H9 (cell line): ENCODE measurements at regions not wholly inside any gene's neighbourhood (a gene's known extent, or its start where the extent isn't known, plus 50 kb on each side); places are given as distances from the start of the nearest gene placed in this dataset.
A peak's percentile ranks its signal among the peaks of the same experiment; 100 is the strongest.

Experiments used
- DNase-seq: peaks from one replicate; pipeline ENCODE4 v3.0.0-alpha.2; 2017
- H2AFZ ChIP-seq: one replicate; pipeline ENCODE4 v1.6.1; 2013; ENCODE audit warnings: mild to moderate bottlenecking, low read length, control low read depth, moderate library complexity
- H2AK5ac ChIP-seq: 2 replicates; pipeline ENCODE4 v1.6.1; 2013; ENCODE audit warnings: low read length, control low read depth, mixed read lengths; ENCODE audit not compliant: insufficient read length
- H2BK120ac ChIP-seq: one replicate; pipeline ENCODE4 v1.6.1; 2013; ENCODE audit warnings: low read depth, mild to moderate bottlenecking, low read length, control low read depth, inconsistent platforms; ENCODE audit not compliant: poor library complexity, severe bottlenecking
- H2BK12ac ChIP-seq: 2 replicates; pipeline ENCODE4 v1.6.1; 2013; ENCODE audit warnings: low read length, control low read depth, mixed read lengths, low read depth; ENCODE audit not compliant: insufficient read length
- H2BK15ac ChIP-seq: 2 replicates; pipeline ENCODE4 v1.6.1; 2013; ENCODE audit warnings: low read depth, low read length, control low read depth
- H2BK20ac ChIP-seq: one replicate; pipeline ENCODE4 v1.6.1; 2013; ENCODE audit warnings: low read depth, mild to moderate bottlenecking, low read length, control low read depth, inconsistent platforms; ENCODE audit not compliant: poor library complexity, severe bottlenecking
- H2BK5ac ChIP-seq: 2 replicates; pipeline ENCODE4 v1.6.1; 2013; ENCODE audit warnings: low read length, control low read depth, mixed read lengths; ENCODE audit not compliant: insufficient read length
- H3K14ac ChIP-seq: 2 replicates; pipeline ENCODE4 v1.6.1; 2013; ENCODE audit warnings: low read length, control low read depth; ENCODE audit not compliant: insufficient read depth
- H3K18ac ChIP-seq: 2 replicates; pipeline ENCODE4 v1.6.1; 2013; ENCODE audit warnings: low read depth, mild to moderate bottlenecking, mixed read lengths, low read length, control low read depth; ENCODE audit not compliant: insufficient read length
- H3K23ac ChIP-seq: 2 replicates; pipeline ENCODE4 v1.6.1; 2013; ENCODE audit warnings: low read length, control low read depth, mixed read lengths, low read depth; ENCODE audit not compliant: insufficient read length
- H3K23me2 ChIP-seq: 2 replicates; pipeline ENCODE4 v1.6.1; 2013; ENCODE audit warnings: low read depth, mild to moderate bottlenecking, mixed read lengths, low read length, control low read depth; ENCODE audit not compliant: insufficient read length, poor library complexity, severe bottlenecking
- H3K27ac ChIP-seq: 2 replicates; pipeline ENCODE4 v1.5.1; 2013; ENCODE audit warnings: low read length, control low read depth, mixed read lengths, low read depth; ENCODE audit not compliant: insufficient read length
- H3K27me3 ChIP-seq: 2 replicates; pipeline ENCODE4 v1.6.1; 2013; ENCODE audit warnings: low read length, control low read depth, inconsistent platforms; ENCODE audit not compliant: insufficient read depth
- H3K4ac ChIP-seq: 2 replicates; pipeline ENCODE4 v1.6.1; 2013; ENCODE audit warnings: low read depth, mild to moderate bottlenecking, control low read depth, inconsistent platforms, low read length, moderate library complexity
- H3K4me1 ChIP-seq: 2 replicates; pipeline ENCODE4 v1.6.1; 2013; ENCODE audit warnings: low read length, control low read depth, inconsistent platforms; ENCODE audit not compliant: insufficient read depth
- H3K4me2 ChIP-seq: 2 replicates; pipeline ENCODE4 v1.6.1; 2013; ENCODE audit warnings: low read length, control low read depth, mixed read lengths; ENCODE audit not compliant: insufficient read length, insufficient read depth
- H3K56ac ChIP-seq: 2 replicates; pipeline ENCODE4 v1.6.1; 2013; ENCODE audit warnings: low read depth, mild to moderate bottlenecking, mixed read lengths, low read length, control low read depth; ENCODE audit not compliant: insufficient read length
- H3K79me1 ChIP-seq: 2 replicates; pipeline ENCODE4 v1.6.1; 2013; ENCODE audit warnings: low read depth, mild to moderate bottlenecking, moderate library complexity, low read length, control low read depth, inconsistent platforms; ENCODE audit not compliant: insufficient read depth, poor library complexity, severe bottlenecking
- H3K79me2 ChIP-seq: 2 replicates; pipeline ENCODE4 v1.6.1; 2013; ENCODE audit warnings: low read length, control low read depth, inconsistent platforms; ENCODE audit not compliant: insufficient read depth
- H3K9ac ChIP-seq: 2 replicates; pipeline ENCODE4 v1.6.1; 2013; ENCODE audit warnings: low read length, control low read depth, mixed read lengths; ENCODE audit not compliant: insufficient read length; ENCODE audit errors: extremely low read depth
- H3K9me3 ChIP-seq: one replicate; pipeline ENCODE4 v1.6.1; 2013; ENCODE audit warnings: low read depth, low read length, inconsistent platforms; ENCODE audit not compliant: control insufficient read depth
- H3T11ph ChIP-seq: one replicate; pipeline ENCODE4 v1.6.1; 2013; ENCODE audit warnings: mild to moderate bottlenecking, low read length, control low read depth, inconsistent platforms
- H4K20me1 ChIP-seq: one replicate; pipeline ENCODE4 v1.6.1; 2013; ENCODE audit not compliant: control insufficient read depth, insufficient read length, insufficient read depth
- H4K5ac ChIP-seq: 2 replicates; pipeline ENCODE4 v1.6.1; 2013; ENCODE audit warnings: low read depth, mild to moderate bottlenecking, mixed read lengths, low read length, control low read depth; ENCODE audit not compliant: insufficient read length
- H4K8ac ChIP-seq: replicated peaks from 2 replicates; pipeline ENCODE4 v1.6.1; 2013; ENCODE audit warnings: low read length, control low read depth, mixed read lengths, low read depth; ENCODE audit not compliant: insufficient read length
- H4K91ac ChIP-seq: 2 replicates; pipeline ENCODE4 v1.6.1; 2013; ENCODE audit warnings: low read depth, mild to moderate bottlenecking, moderate library complexity, mixed read lengths, low read length, control low read depth; ENCODE audit not compliant: insufficient read length
- H3K27ac Mint-ChIP-seq, 3 experiments: 2 replicates in 2 of 3; 3 replicates in 1 of 3; pipeline ENCODE4 v1.8.0; 2020 to 2021; ENCODE audit warnings: mixed read lengths in 3 of 3, mild to moderate bottlenecking in 1 of 3, moderate library complexity in 1 of 3
- H3K27me3 Mint-ChIP-seq: 2 replicates; pipeline ENCODE4 v1.8.0; 2021; ENCODE audit warnings: low read depth, mild to moderate bottlenecking, moderate library complexity, mixed read lengths
- H3K36me3 Mint-ChIP-seq, 3 experiments: 2 replicates in 2 of 3; 3 replicates in 1 of 3; pipeline ENCODE4 v1.8.0; 2020 to 2021; ENCODE audit warnings: low read depth in 3 of 3, mixed read lengths in 3 of 3; ENCODE audit not compliant: insufficient read depth in 1 of 3
- H3K4me1 Mint-ChIP-seq, 2 experiments: 2 replicates each; pipeline ENCODE4 v1.8.0; 2020; ENCODE audit warnings: mixed read lengths in 2 of 2
- H3K4me3 Mint-ChIP-seq, 2 experiments: 2 replicates in 1 of 2; 3 replicates in 1 of 2; pipeline ENCODE4 v1.8.0; 2020 to 2021; ENCODE audit warnings: mild to moderate bottlenecking in 2 of 2, mixed read lengths in 2 of 2, moderate library complexity in 1 of 2
- H3K9me3 Mint-ChIP-seq, 2 experiments: 2 replicates in 1 of 2; 3 replicates in 1 of 2; pipeline ENCODE4 v1.8.0; 2020; ENCODE audit warnings: mild to moderate bottlenecking in 2 of 2, mixed read lengths in 2 of 2, moderate library complexity in 1 of 2
- TF ChIP-seq, protein P1 (sequence below): fragments of 200-600 bp; sonication (generic); conservative IDR thresholded peaks from 3 replicates; pipeline ENCODE4 v1.8.0; 2021; ENCODE audit warnings: antibody characterized with exemption, mild to moderate bottlenecking

DNA sequence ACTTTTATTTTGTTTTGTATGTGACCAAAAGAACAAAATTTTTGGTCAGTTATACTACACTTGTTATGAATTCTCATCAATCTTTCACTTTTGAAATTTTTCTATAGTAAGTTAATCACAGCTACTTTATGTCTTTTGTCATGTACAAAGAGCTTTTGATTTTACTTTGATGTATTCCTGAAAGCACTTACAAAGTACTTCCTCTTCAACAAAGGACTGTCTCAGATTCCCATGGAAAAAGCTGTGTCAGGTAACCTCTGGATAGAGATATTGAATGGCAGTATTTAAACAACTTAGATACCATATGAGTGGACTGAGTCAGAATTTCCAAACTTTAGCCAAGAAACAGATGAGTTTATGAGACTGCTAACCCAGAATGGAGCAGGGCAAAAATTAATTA is 689.3 kb upstream of the ATXN8OS start:
- no peak overlapping the region for H2BK5ac ChIP-seq
- no peaks in the 10 kb centered on the region for H3K9me3 Mint-ChIP-seq
- H3T11ph ChIP-seq: no peak overlapping the region
- no peaks in the 10 kb centered on the region for H3K27me3 ChIP-seq
- peaks cover 14% of the 10 kb centered on the region in 2 experiments for H3K4me1 Mint-ChIP-seq
- peaks cover 0 to 3% (median 0%) of the 10 kb centered on the region in 3 experiments; a peak in 1 of 7 replicates for H3K36me3 Mint-ChIP-seq
- no peak overlapping the region for H4K5ac ChIP-seq
- no peak overlapping the region for H3K4me2 ChIP-seq
- H3K23me2 ChIP-seq: no peaks in the 10 kb centered on the region
- peaks cover 4% of the 10 kb centered on the region; the same call in 1 of the 2 replicates for H3K4me1 ChIP-seq
- no peak overlapping the region for H3K4me3 Mint-ChIP-seq
- H3K18ac ChIP-seq: no peak overlapping the region
- H2BK120ac ChIP-seq: no peak overlapping the region
- H3K14ac ChIP-seq: no peak overlapping the region
- TF ChIP-seq, protein P1, sequence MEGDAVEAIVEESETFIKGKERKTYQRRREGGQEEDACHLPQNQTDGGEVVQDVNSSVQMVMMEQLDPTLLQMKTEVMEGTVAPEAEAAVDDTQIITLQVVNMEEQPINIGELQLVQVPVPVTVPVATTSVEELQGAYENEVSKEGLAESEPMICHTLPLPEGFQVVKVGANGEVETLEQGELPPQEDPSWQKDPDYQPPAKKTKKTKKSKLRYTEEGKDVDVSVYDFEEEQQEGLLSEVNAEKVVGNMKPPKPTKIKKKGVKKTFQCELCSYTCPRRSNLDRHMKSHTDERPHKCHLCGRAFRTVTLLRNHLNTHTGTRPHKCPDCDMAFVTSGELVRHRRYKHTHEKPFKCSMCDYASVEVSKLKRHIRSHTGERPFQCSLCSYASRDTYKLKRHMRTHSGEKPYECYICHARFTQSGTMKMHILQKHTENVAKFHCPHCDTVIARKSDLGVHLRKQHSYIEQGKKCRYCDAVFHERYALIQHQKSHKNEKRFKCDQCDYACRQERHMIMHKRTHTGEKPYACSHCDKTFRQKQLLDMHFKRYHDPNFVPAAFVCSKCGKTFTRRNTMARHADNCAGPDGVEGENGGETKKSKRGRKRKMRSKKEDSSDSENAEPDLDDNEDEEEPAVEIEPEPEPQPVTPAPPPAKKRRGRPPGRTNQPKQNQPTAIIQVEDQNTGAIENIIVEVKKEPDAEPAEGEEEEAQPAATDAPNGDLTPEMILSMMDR: no peak
- H2BK15ac ChIP-seq: no peak overlapping the region
- no peak for DNase-seq
- H3K4ac ChIP-seq: no peak overlapping the region
- no peaks in the 10 kb centered on the region for H3K79me1 ChIP-seq
- no peak overlapping the region for H2BK20ac ChIP-seq
- no peak overlapping the region for H3K9ac ChIP-seq
- H4K91ac ChIP-seq: no peak overlapping the region
- no peak overlapping the region for H3K56ac ChIP-seq
- H3K27ac Mint-ChIP-seq: peak overlapping the region in 2 of 3 experiments; percentile 56 to 69; a peak in 3 of 7 replicates
- H3K27ac ChIP-seq: no peak overlapping the region
- no peaks in the 10 kb centered on the region for H3K9me3 ChIP-seq
- H3K23ac ChIP-seq: no peak overlapping the region
- no peaks in the 10 kb centered on the region for H3K27me3 Mint-ChIP-seq
- no peaks in the 10 kb centered on the region for H3K79me2 ChIP-seq
- no peak overlapping the region for H2AK5ac ChIP-seq
- no peak overlapping the region for H2AFZ ChIP-seq
- no peaks in the 10 kb centered on the region for H4K20me1 ChIP-seq
- no peak overlapping the region for H4K8ac ChIP-seq
- no peak overlapping the region for H2BK12ac ChIP-seq
